Duodenal mucosa (tissue), 2 donors: ENCODE measurements at regions not wholly inside any gene's neighbourhood (a gene's known extent, or its start where the extent isn't known, plus 50 kb on each side); places are given as distances from the start of the nearest gene placed in this dataset.

Experiments
- H3K27ac ChIP-seq: one replicate; pipeline ENCODE4 v1.7.0; 2013; ENCODE audit warnings: low read depth, low read length
- H3K27me3 ChIP-seq, 2 donors: one replicate each; pipeline ENCODE4 v1.7.0; 2013; ENCODE audit warnings: low read length in 2 of 2, control low read depth in 1 of 2; ENCODE audit not compliant: insufficient read depth in 2 of 2, control insufficient read depth in 1 of 2
- H3K36me3 ChIP-seq, 2 donors: one replicate each; pipeline ENCODE4 v1.7.0; 2013; ENCODE audit warnings: low read length in 2 of 2, control low read depth in 1 of 2; ENCODE audit not compliant: insufficient read depth in 2 of 2, control insufficient read depth in 1 of 2
- H3K4me1 ChIP-seq, 2 donors: one replicate each; pipeline ENCODE4 v1.7.0; 2013; ENCODE audit warnings: low read length in 2 of 2, control low read depth in 1 of 2; ENCODE audit not compliant: insufficient read depth in 2 of 2, control insufficient read depth in 1 of 2
- H3K4me3 ChIP-seq, 2 donors: one replicate each; pipeline ENCODE4 v1.7.0; 2013; ENCODE audit warnings: low read length in 2 of 2, low read depth in 1 of 2
- H3K9ac ChIP-seq, 2 donors: one replicate each; pipeline ENCODE4 v1.7.0; 2013; ENCODE audit warnings: low read length in 2 of 2, low read depth in 1 of 2
- H3K9me3 ChIP-seq, 2 donors: one replicate each; pipeline ENCODE4 v1.7.0; 2013; ENCODE audit warnings: low read length in 2 of 2, control low read depth in 1 of 2; ENCODE audit not compliant: control insufficient read depth in 1 of 2

DNA sequence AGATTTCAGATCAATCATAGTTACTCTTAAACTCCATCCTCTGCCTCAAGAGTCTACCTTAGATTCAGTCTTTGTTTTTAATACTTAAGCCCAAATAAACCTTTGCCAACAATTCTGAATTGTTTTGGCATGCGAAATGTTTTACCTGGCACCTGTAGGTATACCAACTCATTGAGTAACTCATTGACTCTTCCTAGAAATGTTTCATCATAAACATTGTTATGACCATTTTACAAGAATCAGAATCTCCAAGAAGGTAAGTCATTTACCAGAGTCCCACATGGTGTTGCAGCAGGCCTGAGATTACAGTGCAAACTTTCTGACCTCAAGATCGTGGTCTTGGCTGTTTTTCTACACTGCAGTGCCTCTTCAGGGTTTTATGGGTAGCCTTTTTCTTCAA lies 750.4 kb downstream of the BRINP1 start:
- H3K9ac ChIP-seq = no peak overlapping the region
- no peaks in the 10 kb centered on the region for H3K27me3 ChIP-seq
- no peak overlapping the region for H3K4me3 ChIP-seq
- no peaks in the 10 kb centered on the region for H3K4me1 ChIP-seq
- H3K9me3 ChIP-seq = no peaks in the 10 kb centered on the region
- H3K36me3 ChIP-seq = no peaks in the 10 kb centered on the region
- H3K27ac ChIP-seq = no peak overlapping the region

DNA sequence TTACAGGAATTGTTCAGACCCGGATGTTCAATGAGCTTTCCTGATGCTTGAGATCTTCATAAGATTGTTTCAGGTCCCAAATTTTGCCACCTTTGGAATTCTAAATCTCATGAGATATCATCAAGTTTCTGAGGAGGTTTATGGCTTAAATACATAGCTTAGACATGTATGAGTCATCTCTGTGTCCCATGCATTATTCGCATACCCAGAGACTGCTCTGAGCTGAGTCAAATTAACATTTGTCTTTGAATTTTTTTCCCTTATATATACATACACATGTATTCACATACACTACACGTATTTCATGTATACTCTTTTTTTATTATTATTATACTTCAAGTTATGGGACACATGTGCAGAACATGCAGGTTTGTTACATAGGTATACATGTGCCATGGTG lies 744.6 kb downstream of the BRINP1 start:
- no peak overlapping the region for H3K27ac ChIP-seq
- no peak overlapping the region for H3K4me3 ChIP-seq
- H3K27me3 ChIP-seq = no peaks in the 10 kb centered on the region
- no peaks in the 10 kb centered on the region for H3K4me1 ChIP-seq
- H3K9me3 ChIP-seq = no peaks in the 10 kb centered on the region
- H3K9ac ChIP-seq = no peak overlapping the region
- no peaks in the 10 kb centered on the region for H3K36me3 ChIP-seq

DNA sequence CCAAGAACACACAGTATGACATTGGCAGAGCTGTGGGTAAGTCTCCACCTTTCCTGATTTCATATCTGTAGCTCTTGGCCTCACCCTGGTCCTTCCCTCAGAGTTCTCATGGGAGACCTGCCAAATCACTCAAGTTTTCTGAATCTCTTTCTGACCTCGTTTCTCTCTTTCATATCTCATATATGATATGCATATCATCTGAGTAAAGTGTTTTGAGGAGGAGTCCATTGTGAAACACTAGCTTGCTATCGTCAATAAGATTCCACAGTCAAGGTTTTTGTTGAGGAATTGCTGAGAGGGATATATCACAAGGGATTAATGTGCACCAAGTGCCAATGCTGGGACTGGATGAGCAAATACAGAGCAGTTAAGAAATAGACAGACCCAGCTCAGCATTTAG lies 739.2 kb downstream of the BRINP1 start:
- H3K4me1 ChIP-seq = no peaks in the 10 kb centered on the region
- no peak overlapping the region for H3K27ac ChIP-seq
- no peak overlapping the region for H3K9ac ChIP-seq
- no peak overlapping the region for H3K4me3 ChIP-seq
- no peaks in the 10 kb centered on the region for H3K27me3 ChIP-seq
- H3K36me3 ChIP-seq = no peaks in the 10 kb centered on the region
- H3K9me3 ChIP-seq = no peaks in the 10 kb centered on the region

DNA sequence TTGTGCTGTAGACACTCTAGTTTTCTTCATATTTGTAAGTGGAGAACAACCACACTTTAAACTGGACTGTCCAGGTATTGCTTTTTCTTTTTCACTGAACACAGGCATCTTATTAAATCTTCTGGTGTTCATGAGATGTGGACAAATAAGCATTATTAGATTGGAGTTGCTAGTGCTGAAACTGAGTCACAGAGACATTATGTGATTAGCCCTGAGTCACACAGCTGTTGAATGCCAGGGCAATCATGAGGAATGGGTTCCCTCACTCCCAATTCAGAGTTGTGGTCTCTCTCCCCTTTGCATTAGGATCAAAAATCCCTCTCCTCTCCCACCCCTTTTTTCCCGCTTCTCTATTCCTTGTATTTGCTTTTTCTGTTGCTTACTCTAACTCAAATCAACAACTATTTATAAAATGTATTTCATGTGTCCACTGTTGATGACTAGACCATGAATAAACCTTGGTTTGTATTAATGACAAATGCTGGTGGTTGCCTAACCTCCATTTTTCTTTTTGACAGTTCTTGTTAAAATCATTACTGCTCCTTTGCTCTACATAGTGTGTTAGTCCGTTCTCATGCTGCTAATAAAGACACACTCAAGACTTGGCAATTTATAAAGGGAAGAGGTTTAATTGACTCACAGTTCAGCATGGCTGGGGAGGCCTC lies 738.2 kb downstream of the BRINP1 start:
- H3K9ac ChIP-seq = no peak overlapping the region
- H3K4me1 ChIP-seq = no peaks in the 10 kb centered on the region
- H3K27ac ChIP-seq = no peak overlapping the region
- H3K4me3 ChIP-seq = no peak overlapping the region
- no peaks in the 10 kb centered on the region for H3K27me3 ChIP-seq
- no peaks in the 10 kb centered on the region for H3K9me3 ChIP-seq
- no peaks in the 10 kb centered on the region for H3K36me3 ChIP-seq

DNA sequence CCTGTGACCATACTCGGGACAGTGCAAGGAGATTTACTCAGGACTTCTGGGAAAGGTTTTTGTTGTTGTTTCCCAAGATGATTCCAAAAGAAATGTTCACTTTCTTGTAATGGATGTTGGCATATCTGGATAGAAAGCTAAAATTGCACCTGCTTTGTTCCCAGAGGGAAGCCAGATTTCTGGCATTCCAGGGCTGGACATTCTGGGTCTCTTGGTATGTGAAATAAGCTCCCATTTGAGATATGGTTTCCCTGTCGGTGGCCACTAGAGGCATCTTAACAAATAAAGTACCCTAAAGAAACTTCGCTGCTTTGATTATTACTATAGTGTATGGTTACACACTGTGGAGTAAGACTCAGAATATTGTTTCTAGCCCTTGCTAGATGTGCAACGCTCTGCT lies 737.3 kb downstream of the BRINP1 start:
- H3K27me3 ChIP-seq = no peaks in the 10 kb centered on the region
- no peak overlapping the region for H3K4me3 ChIP-seq
- no peak overlapping the region for H3K9ac ChIP-seq
- H3K4me1 ChIP-seq = no peaks in the 10 kb centered on the region
- H3K36me3 ChIP-seq = no peaks in the 10 kb centered on the region
- H3K27ac ChIP-seq = no peak overlapping the region
- H3K9me3 ChIP-seq = no peaks in the 10 kb centered on the region

DNA sequence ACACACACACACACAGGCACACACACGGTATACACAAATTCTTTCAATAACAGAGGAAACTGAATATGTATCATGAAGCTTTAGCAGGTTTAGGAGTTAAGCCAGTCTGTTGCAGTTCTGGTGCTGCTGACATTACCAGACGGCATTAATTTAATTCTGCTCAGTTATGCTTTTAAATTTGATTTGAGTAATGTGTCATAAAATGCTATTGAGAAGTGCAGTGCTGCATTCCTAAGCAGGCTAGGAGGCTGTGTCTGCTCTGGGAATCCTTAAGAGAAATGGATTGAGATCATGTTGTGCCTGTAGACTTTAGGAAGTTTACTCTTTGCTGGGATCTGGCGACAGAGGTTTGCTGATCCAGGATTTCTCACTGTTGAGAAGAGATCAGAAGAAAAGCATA lies 733.8 kb downstream of the BRINP1 start:
- no peaks in the 10 kb centered on the region for H3K4me1 ChIP-seq
- H3K36me3 ChIP-seq = no peaks in the 10 kb centered on the region
- H3K27ac ChIP-seq = no peak overlapping the region
- no peak overlapping the region for H3K9ac ChIP-seq
- peaks cover 0 to 7% of the 10 kb centered on the region in 2 donors for H3K9me3 ChIP-seq
- H3K4me3 ChIP-seq = no peak overlapping the region
- H3K27me3 ChIP-seq = no peaks in the 10 kb centered on the region

DNA sequence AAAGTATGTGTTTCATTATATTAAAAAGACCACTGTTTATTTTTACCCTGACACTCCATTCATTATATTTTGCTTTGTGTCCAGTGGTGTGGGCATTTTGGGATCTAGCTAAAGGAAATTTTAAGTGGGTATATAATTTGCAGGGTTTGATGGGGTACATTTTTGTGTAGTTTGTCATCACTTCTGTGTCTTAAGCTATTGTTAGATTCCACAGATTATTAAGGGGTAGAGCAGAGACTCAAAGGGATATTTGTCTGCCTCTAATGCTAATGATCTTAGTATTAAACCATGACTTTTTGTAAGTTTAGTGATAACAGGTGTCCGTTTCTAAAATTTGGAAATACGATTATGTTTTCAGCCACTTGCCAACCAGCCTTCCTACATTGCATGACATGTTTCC lies 731.6 kb downstream of the BRINP1 start:
- Histone ChIP-seq H3K4me3 (no peak overlapping the region), H3K9me3 (peaks cover 0 to 7% of the 10 kb centered on the region in 2 donors), H3K27me3 (no peaks in the 10 kb centered on the region), H3K9ac (no peak overlapping the region), H3K36me3 (no peaks in the 10 kb centered on the region), H3K4me1 (no peaks in the 10 kb centered on the region), H3K27ac (no peak overlapping the region)

DNA sequence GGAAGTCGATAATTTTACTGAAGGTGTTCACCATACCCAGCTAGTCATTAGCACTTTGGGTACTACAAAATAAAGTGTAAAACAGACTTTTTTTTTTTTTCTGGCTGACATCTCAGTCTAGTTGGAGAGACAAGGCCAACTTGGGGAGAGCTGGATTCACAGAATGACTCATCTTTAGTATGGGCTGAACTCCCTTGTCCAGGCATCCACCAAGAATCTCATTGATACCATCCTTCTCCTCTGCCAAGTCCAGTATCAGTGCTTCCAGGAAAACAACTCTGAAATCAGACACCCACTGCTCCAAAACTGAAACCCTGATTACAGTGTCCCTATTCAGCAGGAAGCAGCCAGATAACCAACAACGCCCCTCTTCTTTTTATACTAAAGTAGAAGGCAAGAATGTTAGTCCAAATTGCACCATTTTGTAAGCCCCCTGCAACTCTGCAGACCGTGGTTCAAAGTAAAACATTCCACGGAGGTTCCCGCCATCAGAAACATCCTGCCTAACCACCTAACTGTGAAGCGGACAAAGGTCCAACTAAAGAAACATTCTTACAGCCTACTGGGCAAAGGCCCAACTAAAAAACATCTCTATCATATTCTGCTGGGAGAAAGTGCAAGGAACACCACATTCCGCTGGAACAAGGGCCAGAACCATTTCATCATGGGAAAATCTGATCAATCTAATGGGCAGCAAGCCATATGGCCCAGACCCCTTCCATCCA lies 728.2 kb downstream of the BRINP1 start:
- H3K9ac ChIP-seq = no peak overlapping the region
- H3K36me3 ChIP-seq = no peaks in the 10 kb centered on the region
- H3K27me3 ChIP-seq = no peaks in the 10 kb centered on the region
- H3K4me1 ChIP-seq = no peaks in the 10 kb centered on the region
- H3K27ac ChIP-seq = no peak overlapping the region
- H3K9me3 ChIP-seq = peaks cover 4 to 13% of the 10 kb centered on the region in 2 donors
- H3K4me3 ChIP-seq = no peak overlapping the region

DNA sequence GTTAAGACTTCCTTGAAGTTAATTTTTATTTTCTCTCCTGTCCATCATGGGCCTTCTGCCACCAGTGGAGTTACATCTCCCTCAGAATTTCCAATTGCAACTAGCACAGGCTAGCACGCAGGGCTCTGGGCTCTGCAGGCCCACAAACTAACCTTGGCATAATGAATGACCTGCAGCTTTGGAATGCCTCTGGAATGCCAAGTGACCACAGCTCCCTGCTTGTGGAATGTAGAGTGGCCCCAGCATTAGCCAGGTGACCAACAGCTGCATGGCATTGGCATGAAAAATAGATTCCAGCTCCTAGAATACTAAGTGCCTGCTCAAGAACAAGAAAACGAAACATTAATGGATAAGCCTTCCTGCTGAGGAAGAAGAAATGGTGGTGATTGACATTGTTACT lies 726.1 kb downstream of the BRINP1 start:
- peaks cover 9 to 23% of the 10 kb centered on the region in 2 donors for H3K9me3 ChIP-seq
- no peak overlapping the region for H3K27ac ChIP-seq
- H3K4me1 ChIP-seq = no peaks in the 10 kb centered on the region
- no peak overlapping the region for H3K9ac ChIP-seq
- H3K27me3 ChIP-seq = no peaks in the 10 kb centered on the region
- no peaks in the 10 kb centered on the region for H3K36me3 ChIP-seq
- H3K4me3 ChIP-seq = no peak overlapping the region

DNA sequence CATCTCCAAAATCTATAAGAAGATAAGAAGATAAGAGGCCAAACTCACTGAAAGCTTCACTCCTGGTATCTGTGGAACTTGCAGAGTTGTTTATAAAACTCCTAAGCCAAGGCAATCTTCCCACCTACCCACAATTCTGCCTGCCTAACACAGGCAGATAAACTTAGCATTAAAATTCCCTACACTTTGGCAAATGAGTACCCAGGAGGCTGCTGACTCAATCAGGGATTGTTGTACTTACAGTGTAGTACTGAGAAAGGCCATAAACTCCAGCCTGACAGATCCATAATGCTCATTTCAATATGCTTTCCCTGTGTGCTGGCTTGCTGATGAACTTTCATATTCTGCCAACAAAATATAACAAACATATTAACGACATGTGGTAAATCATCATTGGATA lies 725.2 kb downstream of the BRINP1 start:
- Histone ChIP-seq H3K27me3 (no peaks in the 10 kb centered on the region), H3K27ac (no peak overlapping the region), H3K36me3 (no peaks in the 10 kb centered on the region), H3K9ac (no peak overlapping the region), H3K4me3 (no peak overlapping the region), H3K9me3 (peaks cover 9 to 20% of the 10 kb centered on the region in 2 donors), H3K4me1 (no peaks in the 10 kb centered on the region)
